AG09319 (cell line): ENCODE measurements at regions not wholly inside any gene's neighbourhood (a gene's known extent, or its start where the extent isn't known, plus 50 kb on each side); places are given as distances from the start of the nearest gene placed in this dataset.

Source experiments
- DNase-seq: peaks from one replicate; pipeline ENCODE4 v3.0.0-alpha.2; 2010; ENCODE audit warnings: low read depth; ENCODE audit errors: extremely low read depth
- CTCF ChIP-seq: IDR thresholded peaks from 2 replicates; pipeline ENCODE4 v1.5.1; 2011; ENCODE audit warnings: low read depth, mild to moderate bottlenecking, inconsistent platforms, low read length, moderate library complexity

DNA sequence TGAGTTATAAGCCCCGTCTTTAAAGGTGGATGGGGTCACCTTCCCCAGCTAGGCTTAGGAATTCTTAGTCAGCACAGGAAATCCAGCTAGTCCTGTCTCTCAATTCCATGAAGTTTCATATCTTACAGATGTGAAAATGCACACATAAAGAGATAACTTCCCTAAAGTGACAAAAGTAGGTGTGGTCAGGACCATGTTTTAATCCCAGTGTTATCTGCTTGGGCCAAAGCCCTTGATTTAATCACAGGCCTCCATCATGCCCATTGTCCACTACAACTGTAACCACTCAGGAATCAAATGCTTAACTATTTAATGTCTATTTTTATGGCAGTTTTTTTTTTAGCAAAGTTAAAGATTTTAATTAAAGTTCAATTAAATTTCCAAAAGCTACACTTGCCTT, 194.4 kb upstream of the BTG1 start:
- TF ChIP-seq CTCF: no peak
- no peak for DNase-seq

DNA sequence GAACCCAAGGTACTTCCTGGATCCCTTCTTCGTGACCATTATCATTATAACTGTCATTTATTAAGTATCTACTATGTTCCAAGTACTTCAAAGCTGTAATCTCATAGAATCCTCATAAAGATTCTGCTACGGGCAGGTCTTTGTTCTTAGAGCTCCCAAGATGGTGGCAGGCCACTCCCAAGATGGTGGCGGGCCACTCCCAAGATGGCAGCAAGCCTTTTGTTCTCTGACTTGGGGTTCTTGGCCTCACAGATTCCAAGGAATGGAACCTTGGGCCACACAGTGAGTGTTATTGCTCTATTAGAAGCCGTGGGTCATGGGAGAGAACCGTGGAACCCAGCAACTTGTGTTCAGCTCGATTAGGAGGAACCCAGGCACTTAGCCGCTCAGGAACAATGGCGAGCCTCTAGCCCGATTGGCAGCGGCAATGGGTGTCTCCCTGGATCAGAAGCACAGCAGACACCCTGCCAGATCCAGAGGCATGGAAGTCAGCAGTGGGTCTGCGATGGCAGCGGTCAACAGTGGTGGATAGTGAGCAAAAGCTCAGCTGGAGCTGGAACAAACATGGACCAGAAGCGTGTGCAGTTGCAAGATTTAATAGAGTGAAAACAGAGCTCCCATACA, 193.7 kb upstream of the BTG1 start:
- DNase-seq: no peak
- TF ChIP-seq CTCF: no peak

DNA sequence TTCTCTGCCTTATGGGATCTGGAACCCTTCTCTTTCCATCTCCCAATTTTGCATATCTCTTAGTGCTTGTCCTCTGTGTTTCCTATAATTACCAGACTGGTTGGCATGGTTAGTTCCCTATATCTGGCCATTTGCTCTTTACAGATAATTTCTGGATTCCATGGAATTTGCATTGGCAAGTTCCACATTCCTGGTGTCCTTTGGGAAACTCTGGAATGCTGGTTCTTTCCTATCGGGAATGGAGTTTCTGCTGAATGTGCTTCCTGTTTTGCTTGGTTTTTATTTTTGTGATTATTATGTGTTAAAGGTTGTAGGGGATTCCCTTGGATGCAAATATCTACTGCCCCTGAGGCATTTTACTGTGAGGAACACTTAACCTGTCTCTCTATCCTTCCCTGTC, 193.0 kb upstream of the BTG1 start:
- no peak for TF ChIP-seq CTCF
- DNase-seq: no peak

- no peak for TF ChIP-seq CTCF
- no peak for DNase-seq
Observed at GRCh38 chr12:92338102-92338501, 192.5 kb upstream of the BTG1 start.

GRCh38 chr12:92337128-92337527, 191.5 kb upstream of the BTG1 start:
- TF ChIP-seq CTCF: no peak
- no peak for DNase-seq

- no peak for TF ChIP-seq CTCF
- DNase-seq: no peak
Observed at GRCh38 chr12:92336641-92337040, 191.0 kb upstream of the BTG1 start.

DNA sequence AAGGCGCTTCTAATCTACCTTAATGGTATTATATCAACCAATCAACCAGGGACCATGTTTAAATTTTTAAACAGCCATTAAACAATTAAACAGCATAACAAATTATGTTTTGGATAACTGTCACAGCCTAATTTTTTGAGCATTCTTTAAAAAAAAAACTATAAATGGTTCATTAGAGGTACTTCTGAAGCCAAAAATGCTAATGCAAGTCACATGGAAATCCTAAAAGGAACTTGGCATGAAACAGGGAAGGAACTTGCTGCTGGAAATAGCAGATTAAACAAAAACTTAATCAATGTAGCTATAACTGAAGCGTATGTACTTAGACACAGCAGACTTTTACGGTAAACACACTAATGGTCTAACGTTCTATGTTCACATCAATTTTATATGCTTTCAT, 190.2 kb upstream of the BTG1 start:
- no peak for TF ChIP-seq CTCF
- no peak for DNase-seq
